ENCODE measurements at regions not wholly inside any gene's neighbourhood (a gene's known extent, or its start where the extent isn't known, plus 50 kb on each side); places are given as distances from the start of the nearest gene placed in this dataset.

DNA sequence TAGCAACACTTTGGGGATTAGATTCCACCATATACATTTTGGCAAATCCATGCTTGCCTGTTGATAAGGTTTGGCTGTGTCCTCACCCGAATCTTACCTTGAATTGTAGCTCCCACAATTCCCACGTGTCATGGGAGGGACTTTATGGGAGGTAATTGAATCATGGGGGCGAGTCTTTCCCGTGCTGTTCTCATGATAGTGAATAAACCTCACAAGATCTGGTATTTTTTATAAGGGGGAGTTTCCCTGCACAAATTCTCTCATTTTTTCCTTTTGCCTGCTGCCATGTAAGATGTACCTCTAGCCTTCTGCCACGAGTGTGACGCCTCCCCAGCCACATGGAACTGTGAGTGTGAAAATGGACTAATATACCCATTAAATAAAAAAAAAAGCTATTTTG lies 265.3 kb downstream of the MRPL39 start:
- no peaks in the 10 kb centered on the region for H3K4me1 ChIP-seq (ENCODE audit: control insufficient read depth in 2 of 2, insufficient read depth in 2 of 2, low read length in 2 of 2)
- H3K36me3 ChIP-seq (ENCODE audit: control insufficient read depth in 2 of 2, insufficient read depth in 2 of 2, low read length in 1 of 2), result no peaks in the 10 kb centered on the region
- no peaks in the 10 kb centered on the region for H3K9me3 ChIP-seq (ENCODE audit: control insufficient read depth in 2 of 2, insufficient read depth in 1 of 2, low read length in 1 of 2)
- no peak overlapping the region for H3K4me3 ChIP-seq (ENCODE audit: low read length in 2 of 2)
- WGBS, result 96% methylated on average over 6 of the region's 6 CpGs
- H3K27me3 ChIP-seq (ENCODE audit: control insufficient read depth in 2 of 2, insufficient read depth in 1 of 2, low read length in 1 of 2), result no peaks in the 10 kb centered on the region
- H3K27ac ChIP-seq (ENCODE audit: low read depth in 1 of 2, low read length in 1 of 2), result no peak overlapping the region
- no peak for DNase-seq (ENCODE audit: low read depth in 6 of 9, low spot score in 9 of 9)

DNA sequence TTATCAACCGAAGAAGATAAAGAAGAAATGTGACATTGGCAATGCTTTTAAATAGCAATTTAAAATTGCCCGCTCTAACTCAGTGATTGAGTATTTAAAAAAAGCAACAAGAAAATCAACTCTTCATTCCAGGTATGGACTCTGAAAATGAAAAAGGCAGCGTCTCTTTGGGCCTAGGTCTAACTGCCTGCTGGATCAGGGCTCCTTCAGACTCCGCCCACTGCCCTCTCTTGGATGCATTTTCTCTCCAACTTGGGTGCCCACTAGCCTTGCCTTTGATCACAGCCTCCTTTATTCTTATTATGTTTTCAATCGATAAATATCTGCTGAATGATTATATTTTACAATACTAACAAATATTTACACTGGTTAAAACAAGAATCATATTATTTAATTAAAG lies 268.9 kb downstream of the MRPL39 start:
- Histone ChIP-seq H3K27me3 (ENCODE audit: control insufficient read depth in 2 of 2, insufficient read depth in 1 of 2, low read length in 1 of 2) (no peaks in the 10 kb centered on the region), H3K9me3 (ENCODE audit: control insufficient read depth in 2 of 2, insufficient read depth in 1 of 2, low read length in 1 of 2) (no peaks in the 10 kb centered on the region), H3K36me3 (ENCODE audit: control insufficient read depth in 2 of 2, insufficient read depth in 2 of 2, low read length in 1 of 2) (no peaks in the 10 kb centered on the region), H3K27ac (ENCODE audit: low read depth in 1 of 2, low read length in 1 of 2) (no peak overlapping the region), H3K4me3 (ENCODE audit: low read length in 2 of 2) (no peak overlapping the region), H3K4me1 (ENCODE audit: control insufficient read depth in 2 of 2, insufficient read depth in 2 of 2, low read length in 2 of 2) (no peaks in the 10 kb centered on the region)
- 96% methylated on average over 5 of the region's 5 CpGs for WGBS
- no peak for DNase-seq (ENCODE audit: low read depth in 6 of 9, low spot score in 9 of 9)

- Histone ChIP-seq H3K36me3 (ENCODE audit: control insufficient read depth in 2 of 2, insufficient read depth in 2 of 2, low read length in 1 of 2) (no peaks in the 10 kb centered on the region), H3K27ac (ENCODE audit: low read depth in 1 of 2, low read length in 1 of 2) (no peak overlapping the region), H3K9me3 (ENCODE audit: control insufficient read depth in 2 of 2, insufficient read depth in 1 of 2, low read length in 1 of 2) (no peaks in the 10 kb centered on the region), H3K4me1 (ENCODE audit: control insufficient read depth in 2 of 2, insufficient read depth in 2 of 2, low read length in 2 of 2) (no peaks in the 10 kb centered on the region), H3K27me3 (ENCODE audit: control insufficient read depth in 2 of 2, insufficient read depth in 1 of 2, low read length in 1 of 2) (no peaks in the 10 kb centered on the region), H3K4me3 (ENCODE audit: low read length in 2 of 2) (no peak overlapping the region)
- 97% methylated on average over 6 of the region's 6 CpGs for WGBS
- no peak for DNase-seq (ENCODE audit: low read depth in 6 of 9, low spot score in 9 of 9)
Measured at GRCh38 chr21:25334046-25334730, 273.1 kb downstream of the MRPL39 start.

GRCh38 chr21:25331286-25331685 lies 276.0 kb downstream of the MRPL39 start:
- DNase-seq (ENCODE audit: low read depth in 6 of 9, low spot score in 9 of 9), result no peak
- H3K27me3 ChIP-seq (ENCODE audit: control insufficient read depth in 2 of 2, insufficient read depth in 1 of 2, low read length in 1 of 2), result no peaks in the 10 kb centered on the region
- no peaks in the 10 kb centered on the region for H3K4me1 ChIP-seq (ENCODE audit: control insufficient read depth in 2 of 2, insufficient read depth in 2 of 2, low read length in 2 of 2)
- WGBS, result 97% methylated on average over 1 of the region's 1 CpG
- H3K9me3 ChIP-seq (ENCODE audit: control insufficient read depth in 2 of 2, insufficient read depth in 1 of 2, low read length in 1 of 2), result no peaks in the 10 kb centered on the region
- H3K4me3 ChIP-seq (ENCODE audit: low read length in 2 of 2), result no peak overlapping the region
- no peaks in the 10 kb centered on the region for H3K36me3 ChIP-seq (ENCODE audit: control insufficient read depth in 2 of 2, insufficient read depth in 2 of 2, low read length in 1 of 2)
- H3K27ac ChIP-seq (ENCODE audit: low read depth in 1 of 2, low read length in 1 of 2), result no peak overlapping the region

DNA sequence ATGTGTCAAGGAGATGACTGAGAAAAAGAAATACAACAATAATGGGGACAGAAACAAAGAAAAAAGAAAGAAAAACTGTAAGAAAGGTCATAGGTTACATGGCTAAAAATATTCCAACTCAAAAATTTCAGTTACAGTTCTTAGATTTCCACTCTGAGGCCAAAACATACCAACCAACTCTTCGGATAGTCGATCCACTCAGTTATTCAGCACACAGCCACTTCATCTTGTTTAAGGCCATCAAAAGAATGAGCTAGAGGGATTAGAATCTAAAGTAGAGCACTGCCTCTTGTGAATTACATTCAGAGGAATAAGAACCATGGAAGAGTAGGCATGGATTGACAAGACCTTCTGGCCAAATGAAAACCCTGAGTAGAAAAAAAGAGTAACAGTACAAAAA lies 277.0 kb downstream of the MRPL39 start:
- H3K4me1 ChIP-seq (ENCODE audit: control insufficient read depth in 2 of 2, insufficient read depth in 2 of 2, low read length in 2 of 2), result no peaks in the 10 kb centered on the region
- no peaks in the 10 kb centered on the region for H3K27me3 ChIP-seq (ENCODE audit: control insufficient read depth in 2 of 2, insufficient read depth in 1 of 2, low read length in 1 of 2)
- DNase-seq (ENCODE audit: low read depth in 6 of 9, low spot score in 9 of 9), result no peak
- 96% methylated on average over 2 of the region's 2 CpGs for WGBS
- H3K36me3 ChIP-seq (ENCODE audit: control insufficient read depth in 2 of 2, insufficient read depth in 2 of 2, low read length in 1 of 2), result no peaks in the 10 kb centered on the region
- no peak overlapping the region for H3K4me3 ChIP-seq (ENCODE audit: low read length in 2 of 2)
- no peak overlapping the region for H3K27ac ChIP-seq (ENCODE audit: low read depth in 1 of 2, low read length in 1 of 2)
- H3K9me3 ChIP-seq (ENCODE audit: control insufficient read depth in 2 of 2, insufficient read depth in 1 of 2, low read length in 1 of 2), result no peaks in the 10 kb centered on the region

GRCh38 chr21:25329227-25329825 lies 278.0 kb downstream of the MRPL39 start:
- no peak for DNase-seq (ENCODE audit: low read depth in 6 of 9, low spot score in 9 of 9)
- H3K27ac ChIP-seq (ENCODE audit: low read depth in 1 of 2, low read length in 1 of 2), result no peak overlapping the region
- WGBS, result 66% methylated on average over 2 of the region's 2 CpGs
- no peaks in the 10 kb centered on the region for H3K27me3 ChIP-seq (ENCODE audit: control insufficient read depth in 2 of 2, insufficient read depth in 1 of 2, low read length in 1 of 2)
- H3K36me3 ChIP-seq (ENCODE audit: control insufficient read depth in 2 of 2, insufficient read depth in 2 of 2, low read length in 1 of 2), result no peaks in the 10 kb centered on the region
- no peaks in the 10 kb centered on the region for H3K4me1 ChIP-seq (ENCODE audit: control insufficient read depth in 2 of 2, insufficient read depth in 2 of 2, low read length in 2 of 2)
- no peaks in the 10 kb centered on the region for H3K9me3 ChIP-seq (ENCODE audit: control insufficient read depth in 2 of 2, insufficient read depth in 1 of 2, low read length in 1 of 2)
- H3K4me3 ChIP-seq (ENCODE audit: low read length in 2 of 2), result no peak overlapping the region

DNA sequence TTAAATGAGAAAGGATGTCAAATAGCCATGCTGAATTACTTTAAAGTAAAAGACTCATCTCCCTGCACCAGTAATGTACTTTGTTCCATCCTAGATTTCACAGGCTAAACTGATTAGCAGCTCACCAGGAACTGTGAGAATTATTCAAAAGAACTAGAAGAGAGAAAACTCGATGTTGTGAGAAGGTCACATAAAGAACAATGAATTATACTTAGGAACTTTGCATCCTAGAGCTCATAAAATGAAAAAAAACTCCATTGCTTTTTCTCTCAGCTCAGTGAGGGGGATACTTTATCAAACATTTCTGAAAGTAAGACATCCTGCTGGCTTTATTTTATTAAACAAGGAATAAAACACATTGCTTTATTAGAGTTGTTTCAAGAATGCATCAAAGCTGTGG lies 278.5 kb downstream of the MRPL39 start:
- H3K27ac ChIP-seq (ENCODE audit: low read depth in 1 of 2, low read length in 1 of 2), result no peak overlapping the region
- no peak overlapping the region for H3K4me3 ChIP-seq (ENCODE audit: low read length in 2 of 2)
- H3K36me3 ChIP-seq (ENCODE audit: control insufficient read depth in 2 of 2, insufficient read depth in 2 of 2, low read length in 1 of 2), result no peaks in the 10 kb centered on the region
- no peak for DNase-seq (ENCODE audit: low read depth in 6 of 9, low spot score in 9 of 9)
- WGBS, result 56% methylated on average over 1 of the region's 1 CpG
- H3K27me3 ChIP-seq (ENCODE audit: control insufficient read depth in 2 of 2, insufficient read depth in 1 of 2, low read length in 1 of 2), result no peaks in the 10 kb centered on the region
- no peaks in the 10 kb centered on the region for H3K9me3 ChIP-seq (ENCODE audit: control insufficient read depth in 2 of 2, insufficient read depth in 1 of 2, low read length in 1 of 2)
- H3K4me1 ChIP-seq (ENCODE audit: control insufficient read depth in 2 of 2, insufficient read depth in 2 of 2, low read length in 2 of 2), result no peaks in the 10 kb centered on the region

- Histone ChIP-seq H3K27ac (ENCODE audit: low read depth in 1 of 2, low read length in 1 of 2) (no peak overlapping the region), H3K36me3 (ENCODE audit: control insufficient read depth in 2 of 2, insufficient read depth in 2 of 2, low read length in 1 of 2) (no peaks in the 10 kb centered on the region), H3K27me3 (ENCODE audit: control insufficient read depth in 2 of 2, insufficient read depth in 1 of 2, low read length in 1 of 2) (no peaks in the 10 kb centered on the region), H3K9me3 (ENCODE audit: control insufficient read depth in 2 of 2, insufficient read depth in 1 of 2, low read length in 1 of 2) (no peaks in the 10 kb centered on the region), H3K4me1 (ENCODE audit: control insufficient read depth in 2 of 2, insufficient read depth in 2 of 2, low read length in 2 of 2) (no peaks in the 10 kb centered on the region), H3K4me3 (ENCODE audit: low read length in 2 of 2) (no peak overlapping the region)
- DNase-seq (ENCODE audit: low read depth in 6 of 9, low spot score in 9 of 9), result no peak
- 96% methylated on average over 2 of the region's 2 CpGs for WGBS
Measured at GRCh38 chr21:25326181-25326580, 281.1 kb downstream of the MRPL39 start.

GRCh38 chr21:25324666-25325065 lies 282.6 kb downstream of the MRPL39 start:
- Histone ChIP-seq H3K27ac (ENCODE audit: low read depth in 1 of 2, low read length in 1 of 2) (no peak overlapping the region), H3K27me3 (ENCODE audit: control insufficient read depth in 2 of 2, insufficient read depth in 1 of 2, low read length in 1 of 2) (no peaks in the 10 kb centered on the region), H3K9me3 (ENCODE audit: control insufficient read depth in 2 of 2, insufficient read depth in 1 of 2, low read length in 1 of 2) (no peaks in the 10 kb centered on the region), H3K4me1 (ENCODE audit: control insufficient read depth in 2 of 2, insufficient read depth in 2 of 2, low read length in 2 of 2) (no peaks in the 10 kb centered on the region), H3K4me3 (ENCODE audit: low read length in 2 of 2) (no peak overlapping the region), H3K36me3 (ENCODE audit: control insufficient read depth in 2 of 2, insufficient read depth in 2 of 2, low read length in 1 of 2) (no peaks in the 10 kb centered on the region)
- 94% methylated on average over 6 of the region's 6 CpGs for WGBS
- no peak for DNase-seq (ENCODE audit: low read depth in 6 of 9, low spot score in 9 of 9)
